Vagina (tissue), 2 donors: ENCODE measurements at regions not wholly inside any gene's neighbourhood (a gene's known extent, or its start where the extent isn't known, plus 50 kb on each side); places are given as distances from the start of the nearest gene placed in this dataset.

Source experiments
- CTCF ChIP-seq, 3 experiments: fragments of 450-650 bp in 2 of 3; fragments of 200-600 bp in 1 of 3; sonication (generic) in 1 of 3; IDR thresholded peaks; one replicate each; pipeline ENCODE4 v1.5.1; 2017 to 2019; ENCODE audit warnings: antibody characterized with exemption in 3 of 3, mild to moderate bottlenecking in 2 of 3, moderate library complexity in 2 of 3
- POLR2AphosphoS5 ChIP-seq, 2 donors: sonication (generic); formaldehyde crosslinking; IDR thresholded peaks; one replicate each; pipeline ENCODE4 v1.9.0; 2017; ENCODE audit warnings: antibody characterized with exemption in 2 of 2, mild to moderate bottlenecking in 2 of 2, low read depth in 1 of 2; ENCODE audit not compliant: insufficient read depth in 1 of 2

GRCh38 chr9:34898846-34899245 is 59.2 kb upstream of the PHF24 start:
- no peak for TF ChIP-seq CTCF (IDR thresholded peaks at IDR 0.05)
- TF ChIP-seq POLR2AphosphoS5 (IDR thresholded peaks at IDR 0.05; ENCODE audit: insufficient read depth in 1 of 2, low read depth in 1 of 2): no peak
